GM12878 (cell line): ENCODE measurements at regions not wholly inside any gene's neighbourhood (a gene's known extent, or its start where the extent isn't known, plus 50 kb on each side); places are given as distances from the start of the nearest gene placed in this dataset.

Experiments
- CEBPZ ChIP-seq: fragments of 150-350 bp; IDR thresholded peaks from 2 replicates; pipeline ENCODE4 v1.6.1; 2016; ENCODE audit warnings: low read depth, low read length
- CTCF ChIP-seq, 3 experiments: IDR thresholded peaks in 2 of 3; conservative IDR thresholded peaks in 1 of 3; 2 replicates each; pipeline ENCODE4 v1.5.1; 2011; ENCODE audit warnings: low read depth in 3 of 3, low read length in 3 of 3, mild to moderate bottlenecking in 3 of 3, control low read depth in 2 of 3, moderate library complexity in 2 of 3, inconsistent platforms in 1 of 3, mixed read lengths in 1 of 3; ENCODE audit not compliant: control insufficient read depth in 2 of 3, insufficient read depth in 1 of 3; ENCODE audit errors: extremely low read depth in 1 of 3
- EED ChIP-seq: sonication (generic); IDR thresholded peaks from 2 replicates; pipeline ENCODE4 v1.6.1; 2016; ENCODE audit warnings: antibody characterized with exemption, low read depth
- FOXM1 ChIP-seq: IDR thresholded peaks from 2 replicates; pipeline ENCODE4 v1.6.1; 2012; ENCODE audit warnings: low read depth, mild to moderate bottlenecking, inconsistent platforms, low read length, moderate library complexity
- JUNB ChIP-seq: IDR thresholded peaks from 2 replicates; pipeline ENCODE4 v1.6.1; 2016; ENCODE audit warnings: antibody characterized with exemption, mild to moderate bottlenecking
- ZBTB33 ChIP-seq: fragments of 450-650 bp; IDR thresholded peaks from 2 replicates; pipeline ENCODE4 v1.6.1; 2017; ENCODE audit warnings: mild to moderate bottlenecking

GRCh38 chr7:131723926-131724325 lies 167.5 kb upstream of the PODXL start:
- no peak for TF ChIP-seq ZBTB33
- TF ChIP-seq CTCF (IDR thresholded peaks at IDR 0.05 in 2 of 3, conservative IDR thresholded peaks at IDR 0.05 in 1 of 3; ENCODE audit: control insufficient read depth in 2 of 3, extremely low read depth in 1 of 3, insufficient read depth in 1 of 3, low read depth in 3 of 3, low read length in 3 of 3) = no peak
- TF ChIP-seq FOXM1 = no peak
- TF ChIP-seq JUNB = no peak
- TF ChIP-seq CEBPZ = no peak
- no peak for TF ChIP-seq EED
